Right hindlimb (tissue), 1 donor: ENCODE measurements at regions not wholly inside any gene's neighbourhood (a gene's known extent, or its start where the extent isn't known, plus 50 kb on each side); places are given as distances from the start of the nearest gene placed in this dataset.
"Not testable (repeated sequence)": the region's sequence is repeated elsewhere in the genome, so short reads cannot be mapped to it uniquely, and the experiment has no call there.

Experiments used
- DNase-seq: peaks from one replicate; pipeline ENCODE4 v3.0.0-alpha.2; 2018

GRCh38 chr9:117775591-117775990, 71.4 kb downstream of the TLR4 start:
- DNase-seq, result no peak

DNA sequence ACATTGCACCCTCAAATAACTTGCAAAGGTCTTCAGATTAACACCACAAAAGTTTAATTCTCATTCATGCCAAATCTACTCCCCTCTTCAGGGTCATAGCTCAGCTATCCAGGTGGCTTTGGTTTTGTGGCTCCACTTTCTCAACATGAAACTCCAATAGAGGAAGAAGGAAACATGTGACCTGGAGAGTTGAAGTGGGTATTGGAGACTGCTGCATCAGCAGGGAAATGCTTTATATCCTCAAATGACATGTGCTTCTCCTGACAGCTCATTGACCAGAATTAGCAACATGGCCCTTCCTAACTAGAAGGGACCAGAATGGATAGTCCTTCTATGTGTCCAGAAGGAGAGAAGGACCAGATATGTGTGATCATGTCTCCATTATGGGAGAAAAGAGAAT, 73.6 kb downstream of the TLR4 start:
- DNase-seq, result no peak

- no peak for DNase-seq
Observed at GRCh38 chr9:117779760-117780159, 75.6 kb downstream of the TLR4 start.

GRCh38 chr9:117782931-117783788, 79.0 kb downstream of the TLR4 start:
- DNase-seq, result peak; percentile 86

- no peak for DNase-seq
Observed at GRCh38 chr9:117783828-117784227, 79.6 kb downstream of the TLR4 start.

GRCh38 chr9:117784996-117785395, 80.8 kb downstream of the TLR4 start:
- no peak for DNase-seq

DNA sequence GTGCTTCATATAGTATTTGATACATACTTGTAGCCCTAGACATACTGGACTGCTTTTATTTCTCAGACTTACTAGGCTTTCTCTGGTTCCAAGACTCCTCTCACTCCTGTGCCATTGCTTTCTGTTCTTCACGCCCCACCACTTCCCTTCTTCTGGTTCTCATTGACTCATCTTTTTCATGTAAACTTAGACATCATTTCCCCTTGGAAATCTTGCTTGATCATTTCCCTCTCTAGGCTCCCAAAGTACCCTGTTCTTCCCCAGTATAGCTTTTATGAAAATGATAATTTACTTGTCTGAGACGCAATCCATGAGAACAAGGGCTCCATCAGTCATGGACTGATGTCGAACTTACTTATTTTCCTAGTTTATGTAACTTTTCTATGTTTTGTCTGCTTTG, 83.5 kb downstream of the TLR4 start:
- DNase-seq, result no peak

GRCh38 chr9:117795271-117795670, 91.1 kb downstream of the TLR4 start:
- DNase-seq, result no peak

DNA sequence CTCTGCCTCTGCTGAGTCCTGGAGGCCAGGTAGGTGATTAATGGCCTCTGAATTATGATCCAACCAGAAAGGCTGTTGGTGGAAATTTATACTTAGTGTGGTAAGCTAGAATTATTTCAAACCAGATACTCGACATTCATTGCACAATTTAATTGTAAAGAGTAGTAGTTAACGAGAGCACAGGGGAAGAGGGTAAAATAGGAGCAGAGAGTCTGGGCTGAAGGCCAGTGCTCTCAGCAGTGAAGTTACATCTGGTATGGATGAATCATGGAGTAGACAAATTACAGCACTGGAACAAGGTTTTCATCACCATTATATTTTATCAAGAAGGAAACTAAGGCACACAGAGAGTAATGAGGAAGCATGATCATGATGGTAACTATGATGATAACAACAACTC, 92.5 kb downstream of the TLR4 start:
- no peak for DNase-seq

DNA sequence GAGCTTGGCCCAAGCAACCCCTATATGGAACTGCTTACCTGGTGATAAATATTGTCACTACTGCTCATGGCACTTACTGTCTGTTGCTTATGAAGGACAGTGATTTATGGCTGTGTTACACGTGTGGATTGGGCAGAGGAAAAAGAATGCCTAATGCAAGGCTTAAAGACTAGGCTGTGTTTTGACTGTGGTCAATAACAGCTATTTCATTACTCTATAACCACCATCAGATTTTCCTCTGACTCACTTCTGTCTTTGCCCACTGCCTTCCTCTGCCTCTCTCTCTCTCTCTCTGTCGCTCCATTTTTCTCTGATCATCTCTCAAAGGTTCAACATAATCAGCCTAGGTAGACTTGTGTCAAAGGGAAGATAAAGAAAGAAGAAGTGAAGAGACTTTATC, 96.2 kb downstream of the TLR4 start:
- DNase-seq, result no peak

DNA sequence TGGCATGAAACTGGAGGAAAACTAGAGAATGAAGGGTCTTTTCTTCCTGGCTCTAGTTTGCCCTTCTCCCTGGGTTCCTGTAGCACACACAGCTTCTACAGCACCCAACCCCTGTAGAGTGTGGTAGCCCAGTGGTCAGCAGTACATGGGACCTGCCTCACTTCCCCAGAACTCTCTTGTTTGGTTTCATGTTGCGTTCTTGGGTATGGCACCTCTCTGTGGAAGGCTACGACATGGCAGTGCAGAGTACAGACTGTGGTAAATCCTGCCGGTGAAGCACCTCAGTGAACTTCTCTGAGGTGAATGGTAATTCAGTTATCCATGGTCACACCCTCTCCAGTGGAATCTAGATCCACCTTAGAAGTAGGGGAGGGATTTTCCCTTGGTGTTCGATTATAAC, 105.5 kb downstream of the TLR4 start:
- DNase-seq, result no peak

GRCh38 chr9:117815315-117815714, 111.1 kb downstream of the TLR4 start:
- DNase-seq, result no peak

DNA sequence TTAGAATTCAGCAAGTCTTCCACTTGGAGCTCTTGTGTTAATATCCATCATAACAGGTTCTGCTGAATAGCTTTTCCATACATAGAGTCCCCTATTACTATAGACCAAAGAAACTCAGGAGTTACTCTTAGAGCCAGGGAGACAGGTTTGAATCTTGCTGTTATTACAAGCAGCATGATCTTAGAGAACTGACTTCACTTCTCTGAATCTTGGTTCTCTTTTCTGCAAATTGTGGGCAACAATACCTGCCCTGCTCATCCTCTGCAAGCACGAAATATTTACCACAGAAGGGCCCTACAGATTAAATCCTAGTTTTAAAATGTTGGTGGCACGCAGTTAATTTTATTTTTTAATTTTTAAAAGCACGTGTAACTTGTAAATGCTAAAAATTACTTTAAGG, 111.7 kb downstream of the TLR4 start:
- DNase-seq, result no peak

- DNase-seq, result no peak
Observed at GRCh38 chr9:117821954-117822353, 117.8 kb downstream of the TLR4 start.

- DNase-seq, result no peak
Observed at GRCh38 chr9:117823576-117823975, 119.4 kb downstream of the TLR4 start.

GRCh38 chr9:117825609-117826347, 121.6 kb downstream of the TLR4 start:
- DNase-seq, result no peak

DNA sequence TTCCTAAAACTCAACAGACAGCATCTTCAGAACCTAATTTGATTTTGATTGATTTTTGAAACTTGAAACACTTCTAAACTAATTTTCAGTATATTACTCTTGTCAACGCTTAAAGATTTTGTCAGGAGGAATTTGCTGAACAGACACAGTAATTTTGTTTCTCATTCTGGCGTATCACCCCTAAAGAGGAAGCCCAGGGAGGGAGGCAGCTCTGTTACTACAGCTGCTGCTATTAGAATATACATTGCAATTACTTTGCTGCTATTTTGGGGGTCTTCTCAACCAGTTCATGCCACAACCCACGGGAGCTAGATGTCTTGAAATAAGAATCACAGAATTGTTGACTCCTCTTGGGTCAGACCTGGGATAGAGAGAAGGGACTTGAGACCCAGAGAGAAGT, 122.6 kb downstream of the TLR4 start:
- no peak for DNase-seq

DNA sequence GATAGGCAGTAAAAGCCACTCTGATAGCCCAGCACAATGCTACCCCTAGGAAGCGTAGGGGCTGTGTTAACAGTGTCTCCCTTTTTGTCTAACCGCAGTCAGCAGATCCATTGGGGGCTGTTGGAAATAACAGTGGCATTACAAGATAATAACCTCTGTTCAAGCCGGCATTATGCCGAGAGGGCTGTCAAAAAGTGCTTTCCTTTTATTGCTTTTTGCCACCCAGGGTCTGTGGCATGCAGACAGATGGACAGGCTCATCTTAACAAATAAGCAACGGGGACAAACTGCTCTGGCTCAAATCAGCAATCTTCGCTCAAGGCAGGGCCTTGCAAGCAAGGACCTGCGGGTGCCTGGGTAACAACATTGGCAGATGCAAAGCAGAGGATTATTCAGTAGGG, 123.3 kb downstream of the TLR4 start:
- no peak for DNase-seq

GRCh38 chr9:117828466-117828865, 124.3 kb downstream of the TLR4 start:
- no peak for DNase-seq

DNA sequence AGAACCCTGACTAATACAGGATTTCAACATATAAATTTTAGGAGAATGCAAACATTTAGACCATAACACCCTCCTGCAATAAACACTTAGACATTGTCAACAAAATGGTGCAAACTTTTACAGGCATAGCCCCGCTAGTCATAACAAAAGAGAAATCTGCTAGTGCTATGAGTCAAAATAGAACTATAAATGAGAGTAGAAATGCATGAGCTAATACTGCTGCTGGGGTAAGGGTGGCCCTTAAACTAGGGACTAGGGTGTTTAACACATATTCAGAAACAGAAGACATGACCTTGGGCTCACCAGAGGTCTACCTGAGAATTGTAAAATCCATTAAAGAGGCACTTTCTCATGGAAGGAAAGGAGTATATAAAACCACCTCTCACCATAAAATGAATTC, 131.6 kb downstream of the TLR4 start:
- no peak for DNase-seq

- DNase-seq, result no peak
Observed at GRCh38 chr9:117839862-117840261, 135.7 kb downstream of the TLR4 start.

GRCh38 chr9:117851836-117852461, 147.7 kb downstream of the TLR4 start:
- DNase-seq, result not testable (repeated sequence)

GRCh38 chr9:117858561-117858960, 154.4 kb downstream of the TLR4 start:
- DNase-seq, result no peak

DNA sequence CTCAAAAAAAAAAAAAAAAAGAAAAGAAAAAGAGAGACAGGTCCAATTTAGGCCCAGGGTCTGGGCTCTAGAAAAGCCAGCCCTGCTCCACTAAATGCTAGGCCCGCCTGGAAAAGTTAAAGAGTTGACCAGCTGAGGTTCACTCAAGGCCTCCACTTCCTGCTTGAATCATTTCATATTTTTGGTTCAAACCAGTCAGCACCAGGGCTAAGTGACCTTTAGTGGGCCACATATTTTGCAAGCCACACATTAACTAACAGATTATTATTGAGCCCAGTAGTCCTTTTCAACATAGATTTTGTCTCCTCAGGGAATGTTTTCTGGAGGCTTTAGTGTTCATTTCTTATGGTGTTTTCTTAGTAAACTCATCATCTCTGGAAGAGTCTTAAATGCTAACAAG, 156.6 kb downstream of the TLR4 start:
- no peak for DNase-seq
